HG02981 (cell line): ENCODE measurements at regions not wholly inside any gene's neighbourhood (a gene's known extent, or its start where the extent isn't known, plus 50 kb on each side); places are given as distances from the start of the nearest gene placed in this dataset.

ENCODE experiments used
- ATAC-seq: cut with Tn5 transposase; IDR thresholded peaks from one replicate; pipeline ENCODE4 v1.9.1; 2021; ENCODE audit warnings: mild to moderate bottlenecking, moderate library complexity; ENCODE audit not compliant: unreplicated experiment

DNA sequence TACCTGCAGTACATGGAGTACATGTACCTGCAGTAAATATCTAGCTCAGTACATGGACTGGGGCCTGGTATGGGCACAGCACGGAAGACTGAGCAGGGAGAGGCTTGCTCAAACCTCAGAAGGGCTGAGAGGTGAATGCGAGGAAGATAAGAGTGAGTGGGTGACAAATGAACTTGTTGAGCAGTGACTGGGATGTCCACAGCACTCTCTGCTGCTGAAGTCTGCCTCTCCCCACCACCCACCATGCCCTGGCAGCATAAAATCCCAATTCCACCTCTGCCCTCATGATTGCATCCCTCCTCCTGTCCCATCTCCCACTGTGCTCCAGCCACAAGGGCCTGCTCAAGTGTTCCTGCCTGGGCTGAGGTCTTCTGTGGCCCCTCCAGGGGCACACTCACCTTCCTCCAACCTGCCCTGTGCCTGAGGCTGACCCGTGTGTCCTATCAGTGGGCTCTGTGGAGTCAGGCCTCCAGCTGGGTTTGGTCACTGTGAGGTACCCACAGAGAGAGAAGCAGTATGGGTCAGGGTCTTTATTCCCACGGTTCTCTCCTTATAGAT is 114.2 kb downstream of the FOXD2 start:
- no peak for ATAC-seq

- no peak for ATAC-seq
Observed at GRCh38 chr1:47554082-47554481, 116.2 kb downstream of the FOXD2 start.

DNA sequence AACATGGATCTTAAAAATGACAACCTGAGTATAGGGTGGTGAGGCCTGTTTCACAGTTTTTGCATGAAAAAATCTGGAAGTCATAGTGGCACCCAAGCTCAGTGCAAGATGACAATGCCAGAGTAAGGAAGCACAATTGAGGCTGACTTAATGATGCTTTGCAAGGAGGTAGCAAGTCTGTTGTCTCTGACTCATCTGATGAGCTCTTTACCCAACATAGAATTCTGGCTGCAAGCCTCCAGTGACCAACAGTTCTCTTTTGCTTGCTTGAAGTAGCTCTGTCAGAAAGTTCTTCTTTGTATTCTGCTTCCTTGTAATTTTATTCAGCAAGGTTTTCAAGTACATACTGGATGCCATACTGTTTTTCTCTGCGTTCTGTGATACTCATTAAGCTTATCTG is 117.1 kb downstream of the FOXD2 start:
- no peak for ATAC-seq

DNA sequence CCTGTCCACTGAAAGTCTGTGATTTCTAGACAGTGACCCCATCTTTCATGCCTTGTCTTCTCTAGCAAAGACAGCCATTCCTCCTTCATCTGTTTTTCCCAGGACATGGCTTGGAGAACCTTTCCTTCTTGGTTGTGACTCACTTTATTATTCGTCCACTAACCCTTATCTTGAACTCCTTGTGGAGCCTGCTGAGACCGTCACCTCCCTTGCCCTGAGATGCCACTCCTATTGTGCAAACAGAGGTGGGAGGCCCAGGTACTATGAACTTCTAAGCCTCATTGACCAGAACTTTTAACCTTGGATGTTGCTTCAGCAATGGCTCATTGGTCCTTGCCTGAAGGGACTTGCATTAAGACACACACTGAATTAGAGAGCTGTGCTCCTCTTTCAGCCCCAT is 117.5 kb downstream of the FOXD2 start:
- no peak for ATAC-seq

DNA sequence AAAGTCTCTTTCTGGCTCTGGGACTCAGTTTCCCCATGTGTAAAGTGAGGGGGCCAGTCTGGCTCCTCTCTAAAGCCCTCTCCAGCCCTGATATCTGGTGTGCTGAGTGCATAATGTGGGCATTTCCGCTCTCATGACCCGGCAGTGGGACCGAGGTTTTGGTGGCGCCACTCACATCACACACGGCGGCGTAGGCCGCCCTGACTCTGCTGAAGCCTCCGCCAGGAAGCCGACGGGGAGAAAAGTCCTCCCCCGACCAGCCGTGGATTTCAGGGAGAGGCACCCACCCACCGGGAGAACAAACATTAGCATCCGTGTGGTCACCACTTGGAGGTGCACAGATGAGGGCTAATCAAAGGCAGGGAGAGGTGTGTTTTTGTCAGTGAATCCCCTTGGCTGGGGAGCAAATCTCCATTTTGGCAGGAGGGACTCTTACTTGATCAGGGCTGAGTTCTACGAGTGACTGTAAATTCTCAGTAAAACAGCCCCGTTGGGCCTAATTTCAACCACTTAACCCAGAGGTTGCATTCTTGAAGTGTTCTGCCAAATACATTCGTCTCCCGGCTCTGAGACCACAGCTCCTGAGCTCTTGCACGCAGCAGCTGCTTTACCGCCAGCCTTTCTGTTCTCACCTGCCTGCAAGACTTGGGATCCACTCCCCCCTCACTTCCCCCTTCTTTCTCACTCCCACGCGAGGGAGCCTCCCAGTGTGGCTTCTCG is 118.2 kb downstream of the FOXD2 start:
- ATAC-seq: no peak

GRCh38 chr1:47557066-47557465 is 119.2 kb downstream of the FOXD2 start:
- no peak for ATAC-seq

GRCh38 chr1:47558601-47559593 is 121.1 kb downstream of the FOXD2 start:
- no peak for ATAC-seq

DNA sequence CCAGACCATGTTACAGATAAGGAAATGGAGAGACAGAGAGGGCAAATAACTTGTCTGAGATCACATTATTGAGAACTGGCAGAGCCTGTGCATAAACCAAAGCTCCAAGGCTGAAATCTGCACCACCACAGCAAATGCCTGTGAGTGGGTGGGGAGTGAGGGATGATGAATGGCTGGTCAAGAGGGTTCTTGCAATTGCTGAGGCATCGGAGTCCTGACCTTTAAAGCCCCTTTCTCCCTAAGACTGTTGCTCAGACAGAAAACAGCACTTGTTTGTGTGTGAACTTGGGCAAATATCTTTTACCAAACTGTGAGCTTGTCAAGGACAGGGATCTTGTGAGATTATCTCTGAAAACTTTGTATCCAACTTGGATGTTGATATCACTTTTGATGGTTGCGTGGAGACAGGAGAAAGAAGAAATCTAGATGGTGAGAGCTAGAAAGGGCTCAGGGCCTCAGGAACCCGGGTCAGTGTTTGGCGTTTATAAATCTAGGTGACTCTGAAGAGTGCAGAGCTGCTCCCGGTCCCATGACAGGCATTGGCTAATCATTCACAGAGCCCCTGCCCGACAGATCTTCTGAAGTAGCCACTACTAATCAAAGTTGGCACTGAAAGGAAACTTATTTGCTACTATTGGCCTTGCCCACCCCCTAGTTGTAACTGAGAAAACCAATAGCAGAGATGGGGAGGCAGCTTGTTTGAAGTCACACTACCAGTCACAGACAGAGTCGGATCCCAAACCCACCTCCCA is 122.3 kb downstream of the FOXD2 start:
- ATAC-seq: no peak

DNA sequence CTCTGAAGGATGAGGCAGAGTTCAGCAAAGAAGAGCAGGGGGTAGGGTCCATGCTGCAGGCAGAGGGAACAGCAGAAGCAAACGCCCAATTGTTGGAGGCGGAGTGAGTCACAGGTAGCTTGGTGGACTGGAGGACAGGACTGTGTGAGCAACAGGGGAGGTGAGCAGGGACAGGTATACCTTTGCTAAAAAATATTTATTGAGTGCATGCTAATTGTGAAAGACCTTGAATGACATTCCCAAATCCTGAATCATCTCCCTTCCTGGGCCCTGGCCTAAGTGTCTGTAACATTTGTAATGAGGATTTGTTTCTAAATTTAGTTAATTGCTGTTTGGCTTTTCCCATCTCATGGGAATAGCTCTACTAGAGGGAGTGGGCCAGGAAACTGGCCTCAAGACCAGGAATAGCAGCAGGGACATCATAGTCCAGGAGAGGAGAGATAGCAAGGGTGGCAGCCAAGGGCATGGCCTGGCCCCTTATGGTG is 123.7 kb downstream of the FOXD2 start:
- ATAC-seq: no peak

DNA sequence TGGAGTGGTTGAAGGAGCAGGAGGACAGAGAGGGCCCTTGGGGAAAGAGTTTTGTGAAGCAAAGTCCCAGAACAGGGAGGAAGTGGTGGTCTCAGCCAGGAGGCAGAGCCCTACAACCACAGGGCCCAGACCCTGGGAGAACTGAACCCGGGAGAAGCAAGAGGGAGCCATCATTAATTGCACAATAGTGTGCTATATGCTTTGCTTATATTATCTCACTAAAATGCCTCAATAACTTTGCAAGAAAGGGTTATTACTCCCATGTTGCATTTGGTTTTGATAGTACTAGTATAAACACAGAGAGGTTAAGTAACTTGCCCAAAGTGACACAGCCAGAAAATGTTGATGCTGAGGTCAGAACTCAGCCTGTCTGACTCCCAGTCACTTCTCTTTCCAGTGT is 124.3 kb downstream of the FOXD2 start:
- ATAC-seq: no peak

DNA sequence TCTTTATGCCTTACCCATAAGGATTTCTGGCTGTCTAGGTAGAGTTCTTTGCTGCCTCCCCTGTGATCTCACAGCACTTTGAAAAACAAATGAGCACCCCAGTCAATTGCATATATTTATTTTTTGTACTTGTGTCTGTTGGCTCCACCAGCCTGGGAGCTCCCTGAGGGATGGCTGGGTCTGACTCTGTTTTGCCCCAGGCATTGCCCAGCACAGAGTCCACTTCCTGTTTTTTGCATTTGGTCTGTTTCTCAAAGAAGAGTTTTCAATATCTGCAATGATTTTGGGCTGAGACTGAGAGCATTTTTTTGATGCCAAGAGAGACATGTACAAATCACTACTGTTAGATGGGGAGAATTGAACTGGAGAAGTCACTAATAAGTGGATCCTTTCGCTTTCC is 125.0 kb downstream of the FOXD2 start:
- ATAC-seq: no peak

DNA sequence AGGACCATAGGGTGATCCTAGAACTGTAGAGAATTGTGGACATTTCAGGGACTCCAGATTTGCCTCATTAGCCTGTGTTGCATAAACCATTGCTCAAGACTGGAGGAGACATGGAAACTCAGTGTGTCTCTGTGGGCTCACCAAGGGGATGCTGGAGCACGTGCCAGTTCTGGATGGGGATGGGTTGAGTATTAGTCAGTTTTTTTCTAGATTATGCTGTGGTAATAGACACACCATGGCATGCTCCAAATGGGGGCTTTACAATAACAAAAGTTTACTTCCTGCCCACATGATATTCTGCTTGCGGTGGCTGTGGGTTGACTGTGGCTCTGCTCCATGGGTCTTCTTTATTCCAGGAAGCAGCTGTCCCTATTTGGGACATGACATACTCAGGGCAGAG is 125.4 kb downstream of the FOXD2 start:
- ATAC-seq: no peak

- ATAC-seq: no peak
Observed at GRCh38 chr1:47564570-47564969, 126.7 kb downstream of the FOXD2 start.

- no peak for ATAC-seq
Observed at GRCh38 chr1:47565092-47565491, 127.2 kb downstream of the FOXD2 start.

DNA sequence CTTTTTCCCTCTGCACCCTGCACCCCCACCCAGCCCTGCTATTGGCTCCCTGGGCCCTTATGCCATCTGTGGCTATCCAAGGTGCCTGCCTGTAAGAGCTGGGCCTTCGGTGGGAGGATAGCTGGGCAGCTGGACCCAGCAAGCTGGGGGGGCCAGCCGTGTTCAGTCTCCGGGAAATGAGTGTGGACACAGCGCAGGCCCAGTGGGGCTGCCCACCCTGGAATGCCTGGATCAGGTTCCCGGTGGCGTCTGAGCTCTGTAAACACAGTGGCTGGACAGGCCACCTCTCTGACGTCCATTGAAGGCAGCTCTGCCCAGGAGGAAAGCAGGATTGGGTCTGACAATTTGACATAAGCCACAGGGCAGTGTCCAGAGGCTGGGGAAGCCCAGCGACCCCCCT is 127.8 kb downstream of the FOXD2 start:
- ATAC-seq: no peak

DNA sequence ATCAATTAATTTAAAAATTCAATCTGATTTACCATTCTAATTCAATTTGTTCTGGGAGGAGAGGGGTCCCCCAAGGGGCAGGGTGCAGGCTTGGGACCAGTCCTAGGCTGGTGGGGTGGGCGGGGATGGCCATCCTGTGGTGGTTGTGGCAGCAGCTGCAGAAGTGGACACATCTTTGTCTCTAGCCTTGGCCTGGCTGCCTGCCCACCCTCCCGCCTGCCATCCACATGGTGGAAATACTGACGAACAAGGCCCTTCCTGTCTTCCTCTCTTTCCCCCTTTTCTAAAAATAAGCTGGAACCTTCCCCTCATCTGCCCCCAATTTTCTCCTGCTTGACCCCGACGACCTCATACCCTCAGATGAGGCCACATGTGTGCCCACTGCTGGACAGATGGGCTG is 130.9 kb downstream of the FOXD2 start:
- ATAC-seq: no peak

- ATAC-seq: no peak
Observed at GRCh38 chr1:47569261-47569660, 131.4 kb downstream of the FOXD2 start.

GRCh38 chr1:47569681-47570470 is 132.0 kb downstream of the FOXD2 start:
- ATAC-seq: no peak

- no peak for ATAC-seq
Observed at GRCh38 chr1:47571161-47571560, 133.3 kb downstream of the FOXD2 start.

GRCh38 chr1:47571952-47572351 is 134.1 kb downstream of the FOXD2 start:
- ATAC-seq: no peak
